ENCODE measurements at regions not wholly inside any gene's neighbourhood (a gene's known extent, or its start where the extent isn't known, plus 50 kb on each side); places are given as distances from the start of the nearest gene placed in this dataset.

GRCh38 chr12:112615196-112615595 lies 176.4 kb upstream of the RPH3A start:
- Histone ChIP-seq H3K36me3 (ENCODE audit: control insufficient read depth, low read length) (no peaks in the 10 kb centered on the region), H3K9me2 (replicated peaks; ENCODE audit: control insufficient read depth, low read length) (no peaks in the 10 kb centered on the region), H3K9me3 (ENCODE audit: control insufficient read depth, insufficient read depth, low read length) (no peaks in the 10 kb centered on the region), H4K20me1 (ENCODE audit: control insufficient read depth, insufficient read depth, low read depth, low read length) (no peaks in the 10 kb centered on the region), H3K4me2 (ENCODE audit: low read length) (no peak overlapping the region), H3K4me1 (ENCODE audit: control insufficient read depth, low read length) (peaks cover 6% of the 10 kb centered on the region), H3K4me3 (ENCODE audit: low read length) (no peak overlapping the region), H3K27ac (ENCODE audit: low read depth, low read length) (no peak overlapping the region), H3F3A (ENCODE audit: control insufficient read depth, insufficient read depth) (no peaks in the 10 kb centered on the region), H3K79me2 (ENCODE audit: control insufficient read depth, low read length) (no peaks in the 10 kb centered on the region), H3K27me3 (ENCODE audit: control insufficient read depth, low read length) (no peaks in the 10 kb centered on the region; the same call in 1 of the 2 replicates)
- TF ChIP-seq CTCF (IDR thresholded peaks at IDR 0.05; ENCODE audit: low read depth, low read length, poor library complexity, severe bottlenecking): no peak
- TF ChIP-seq EZH2phosphoT487 (IDR thresholded peaks at IDR 0.05; ENCODE audit: borderline replicate concordance, low read length): no peak

GRCh38 chr12:112616469-112617152 lies 174.9 kb upstream of the RPH3A start:
- Histone ChIP-seq H3K4me2 (ENCODE audit: low read length) (no peak overlapping the region), H3K4me3 (ENCODE audit: low read length) (no peak overlapping the region), H3K4me1 (ENCODE audit: control insufficient read depth, low read length) (peaks cover 6% of the 10 kb centered on the region), H3K79me2 (ENCODE audit: control insufficient read depth, low read length) (no peaks in the 10 kb centered on the region), H3K27ac (ENCODE audit: low read depth, low read length) (no peak overlapping the region), H3K27me3 (ENCODE audit: control insufficient read depth, low read length) (no peaks in the 10 kb centered on the region; the same call in 1 of the 2 replicates), H3F3A (ENCODE audit: control insufficient read depth, insufficient read depth) (no peaks in the 10 kb centered on the region), H3K9me3 (ENCODE audit: control insufficient read depth, insufficient read depth, low read length) (no peaks in the 10 kb centered on the region), H4K20me1 (ENCODE audit: control insufficient read depth, insufficient read depth, low read depth, low read length) (no peaks in the 10 kb centered on the region), H3K36me3 (ENCODE audit: control insufficient read depth, low read length) (no peaks in the 10 kb centered on the region), H3K9me2 (replicated peaks; ENCODE audit: control insufficient read depth, low read length) (no peaks in the 10 kb centered on the region)
- TF ChIP-seq EZH2phosphoT487 (IDR thresholded peaks at IDR 0.05; ENCODE audit: borderline replicate concordance, low read length) (no peak), CTCF (IDR thresholded peaks at IDR 0.05; ENCODE audit: low read depth, low read length, poor library complexity, severe bottlenecking) (no peak)

GRCh38 chr12:112617153-112617505 lies 174.4 kb upstream of the RPH3A start:
- H3K4me2 ChIP-seq (ENCODE audit: low read length): no peak overlapping the region
- TF ChIP-seq EZH2phosphoT487 (IDR thresholded peaks at IDR 0.05; ENCODE audit: borderline replicate concordance, low read length): no peak
- no peak for TF ChIP-seq CTCF (IDR thresholded peaks at IDR 0.05; ENCODE audit: low read depth, low read length, poor library complexity, severe bottlenecking)
- H3K4me1 ChIP-seq (ENCODE audit: control insufficient read depth, low read length): peaks cover 6% of the 10 kb centered on the region
- no peaks in the 10 kb centered on the region for H3K79me2 ChIP-seq (ENCODE audit: control insufficient read depth, low read length)
- H3K9me3 ChIP-seq (ENCODE audit: control insufficient read depth, insufficient read depth, low read length): no peaks in the 10 kb centered on the region
- no peaks in the 10 kb centered on the region for H3K36me3 ChIP-seq (ENCODE audit: control insufficient read depth, low read length)
- no peak overlapping the region for H3K27ac ChIP-seq (ENCODE audit: low read depth, low read length)
- H3K27me3 ChIP-seq (ENCODE audit: control insufficient read depth, low read length): no peaks in the 10 kb centered on the region; the same call in 1 of the 2 replicates
- H3K4me3 ChIP-seq (ENCODE audit: low read length): no peak overlapping the region
- no peaks in the 10 kb centered on the region for H4K20me1 ChIP-seq (ENCODE audit: control insufficient read depth, insufficient read depth, low read depth, low read length)
- no peaks in the 10 kb centered on the region for H3F3A ChIP-seq (ENCODE audit: control insufficient read depth, insufficient read depth)
- H3K9me2 ChIP-seq (replicated peaks; ENCODE audit: control insufficient read depth, low read length): no peaks in the 10 kb centered on the region

All from DOHH2 (cell line).